ENCODE measurements at regions not wholly inside any gene's neighbourhood (a gene's known extent, or its start where the extent isn't known, plus 50 kb on each side); places are given as distances from the start of the nearest gene placed in this dataset.
"Not testable (repeated sequence)": the region's sequence is repeated elsewhere in the genome, so short reads cannot be mapped to it uniquely, and the experiment has no call there.

GRCh38 chr5:138647794-138648410, 72.7 kb upstream of the HSPA9 start:
- DNase-seq, result no peak

DNA sequence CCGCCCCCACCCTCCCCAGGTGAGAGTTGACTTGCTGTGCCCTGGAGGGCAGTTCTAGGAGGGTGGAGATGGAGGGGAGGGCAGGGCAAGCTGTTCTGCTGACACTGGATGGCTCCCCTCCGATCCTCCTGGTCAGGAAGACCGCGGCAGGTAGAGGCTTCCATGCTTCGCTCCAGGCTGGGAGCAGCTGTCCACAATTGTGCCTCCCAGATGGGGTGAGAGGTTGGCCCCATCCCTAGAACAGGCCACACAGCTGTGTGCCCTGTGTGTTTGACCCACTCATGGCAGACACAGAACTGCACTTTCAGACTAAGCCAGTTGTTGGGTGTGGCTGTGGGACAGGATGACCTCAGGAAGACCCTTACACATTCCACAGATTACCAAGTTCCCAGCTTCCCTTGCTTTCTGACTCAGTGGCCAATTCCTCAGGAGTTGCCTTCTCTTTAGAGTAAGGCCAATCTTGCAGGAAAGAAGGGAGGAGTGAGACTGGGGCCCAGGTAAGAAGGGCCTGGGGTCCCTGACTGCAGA, 72.1 kb upstream of the HSPA9 start:
- no peak for DNase-seq

GRCh38 chr5:138646671-138647070, 71.5 kb upstream of the HSPA9 start:
- DNase-seq, result no peak

GRCh38 chr5:138645778-138646575, 70.8 kb upstream of the HSPA9 start:
- no peak for DNase-seq

DNA sequence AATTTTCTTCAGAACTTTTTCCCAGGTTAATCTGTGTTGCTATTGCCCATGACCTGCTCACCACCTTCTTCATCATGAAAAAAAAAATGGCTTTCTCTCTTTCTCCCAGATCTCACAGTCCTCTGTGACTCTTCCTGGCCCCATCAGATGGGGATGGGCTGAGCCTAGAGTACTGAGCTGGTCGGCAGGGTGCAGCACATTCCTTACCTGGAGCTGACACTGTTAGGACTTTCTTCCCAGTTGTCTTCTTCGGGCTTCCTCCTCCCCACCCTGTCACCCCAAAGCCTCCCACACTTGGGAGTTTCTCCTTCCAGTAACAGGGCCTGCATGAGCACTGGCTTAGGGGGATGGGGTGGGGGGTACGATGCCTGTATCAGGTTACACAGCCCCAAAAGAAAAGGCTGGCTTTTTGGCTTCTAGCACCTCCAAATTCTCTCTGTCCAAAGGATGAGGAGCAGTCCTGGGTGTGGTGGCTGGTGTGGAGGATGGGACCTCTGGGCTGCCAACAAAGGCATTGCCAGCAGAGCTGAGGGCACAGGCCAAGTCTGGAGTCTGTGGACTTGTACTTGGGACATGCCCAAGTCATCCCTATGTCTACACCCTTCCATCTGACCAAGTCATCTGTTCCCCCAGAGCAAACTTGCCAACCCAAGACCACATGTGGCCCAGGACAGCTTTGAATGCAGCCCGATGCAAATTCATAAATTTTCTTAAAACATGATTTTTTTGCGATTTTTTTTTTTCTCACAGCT, 68.0 kb upstream of the HSPA9 start:
- no peak for DNase-seq

DNA sequence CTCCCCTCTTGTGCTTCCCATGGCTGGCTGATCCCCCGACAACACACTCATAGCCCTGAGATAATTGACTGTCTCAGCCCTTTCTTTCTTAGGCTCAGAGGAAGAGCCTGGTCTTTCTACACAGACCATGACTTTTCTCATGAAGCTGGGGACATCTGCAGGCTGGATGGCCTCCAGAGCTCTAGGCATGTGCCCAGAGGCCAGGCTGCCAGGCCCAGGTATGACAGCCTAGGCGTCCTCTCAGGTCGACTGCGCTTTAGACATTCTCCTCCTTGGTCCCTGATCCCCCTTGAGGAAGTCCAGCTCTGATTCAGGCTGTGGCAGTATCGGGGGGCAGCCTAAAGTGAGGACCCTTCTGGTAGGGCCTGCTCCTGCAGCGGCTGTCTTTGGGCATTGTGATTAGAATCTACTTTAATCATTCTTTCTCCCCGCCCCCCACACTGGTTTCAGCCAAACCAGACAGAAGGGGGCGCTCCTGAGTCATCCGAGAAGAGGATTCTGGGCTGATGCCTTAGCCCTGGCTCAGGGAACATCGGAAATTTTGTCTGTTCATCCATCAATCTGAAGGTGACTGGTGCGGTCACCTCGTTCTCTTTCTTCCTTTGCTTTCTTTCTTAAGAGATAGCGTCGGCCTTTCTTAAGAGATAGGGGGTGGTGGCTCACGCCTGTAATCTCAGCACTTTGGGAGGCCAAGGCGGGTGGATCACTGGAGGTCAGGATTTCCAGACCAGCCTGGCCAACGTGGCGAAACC, 66.5 kb upstream of the HSPA9 start:
- DNase-seq, result peak; percentile 75

GRCh38 chr5:138640646-138641254, 65.5 kb upstream of the HSPA9 start:
- DNase-seq, result peak; percentile 34

DNA sequence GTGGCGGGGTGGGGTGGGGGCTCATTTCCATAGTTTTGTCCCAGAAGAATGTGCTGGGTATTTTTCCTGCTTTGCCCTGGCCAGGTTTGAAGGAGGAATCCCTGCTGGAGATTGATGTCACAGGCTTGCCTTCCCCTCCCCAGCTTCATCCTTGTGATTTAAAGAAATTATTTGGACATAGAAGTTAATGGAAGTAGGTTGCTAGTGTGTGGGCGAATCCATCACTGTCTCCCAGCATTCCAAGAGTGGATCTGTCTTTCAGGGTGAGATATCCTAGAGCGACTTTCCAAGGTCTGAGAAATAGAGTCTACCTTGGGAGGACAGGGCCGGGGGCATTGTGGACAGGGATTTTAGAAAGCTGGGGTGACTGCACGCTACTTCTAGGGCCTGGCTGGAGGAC, 64.9 kb upstream of the HSPA9 start:
- DNase-seq, result no peak

- no peak for DNase-seq
These were observed 64.1 kb upstream of the HSPA9 start for GRCh38 chr5:138639326-138639725.

DNA sequence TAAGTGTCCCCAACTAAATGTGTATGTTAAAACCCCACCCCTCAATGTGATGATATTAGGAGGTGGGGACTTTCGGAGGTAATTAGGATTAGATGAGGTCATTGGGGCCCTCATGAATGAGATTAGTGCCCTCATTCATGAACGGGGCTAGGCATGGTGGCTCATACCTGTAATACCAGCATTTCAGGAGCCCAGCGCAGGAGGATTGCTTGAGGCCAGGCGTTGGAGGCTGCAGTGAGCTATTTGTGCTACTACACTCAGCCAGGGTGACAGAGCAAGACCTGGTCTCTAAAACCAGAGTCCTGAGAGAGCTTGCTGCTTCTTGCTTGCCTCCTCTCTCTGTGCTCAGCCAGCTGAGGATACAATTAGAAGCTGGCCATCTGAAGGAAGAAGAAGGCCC, 62.1 kb upstream of the HSPA9 start:
- no peak for DNase-seq

DNA sequence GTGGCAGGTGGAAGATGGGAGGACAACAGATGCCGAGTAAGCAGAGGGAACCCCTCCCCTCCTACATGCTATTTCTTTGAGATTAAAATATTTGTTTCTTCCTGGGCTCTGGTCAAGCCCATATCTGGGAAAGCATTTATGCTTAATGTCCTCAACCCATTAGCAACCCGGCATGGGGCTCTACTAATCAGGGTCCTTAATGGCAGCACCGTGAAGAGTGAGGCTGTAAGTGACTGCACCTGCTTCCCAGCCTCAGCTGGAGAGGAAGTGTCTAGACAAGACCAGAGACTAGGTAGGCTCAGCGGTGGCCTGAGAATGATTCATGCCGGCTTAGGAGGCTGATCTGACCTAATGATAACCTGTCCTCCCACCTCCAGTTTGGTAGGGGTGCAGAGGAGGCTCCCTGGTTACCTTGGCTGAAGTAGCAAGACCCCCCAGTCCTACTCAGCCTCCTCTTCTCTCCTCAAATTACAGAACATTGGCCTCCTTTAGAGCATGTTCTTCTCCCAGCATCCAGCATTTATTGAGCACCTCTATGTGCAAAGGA, 61.3 kb upstream of the HSPA9 start:
- no peak for DNase-seq

DNA sequence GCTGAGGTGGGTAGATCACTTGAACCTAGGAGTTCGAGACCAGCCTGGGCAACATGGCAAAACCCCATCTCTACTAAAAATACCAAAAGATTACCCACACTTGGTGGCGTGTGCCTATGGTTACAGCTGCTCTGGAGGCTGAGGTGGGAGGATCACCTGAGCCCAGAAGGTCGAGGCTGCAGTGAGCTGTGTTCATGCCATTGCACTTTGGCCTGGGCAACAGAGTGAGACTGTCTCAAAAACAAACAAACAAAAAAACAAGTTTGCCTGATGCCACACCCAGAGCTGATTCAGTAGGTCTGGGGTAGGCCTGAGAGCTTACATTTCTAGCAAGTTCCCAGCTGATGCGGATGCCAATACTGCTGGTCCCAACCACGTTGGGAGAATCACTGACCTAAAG, 60.5 kb upstream of the HSPA9 start:
- no peak for DNase-seq

DNA sequence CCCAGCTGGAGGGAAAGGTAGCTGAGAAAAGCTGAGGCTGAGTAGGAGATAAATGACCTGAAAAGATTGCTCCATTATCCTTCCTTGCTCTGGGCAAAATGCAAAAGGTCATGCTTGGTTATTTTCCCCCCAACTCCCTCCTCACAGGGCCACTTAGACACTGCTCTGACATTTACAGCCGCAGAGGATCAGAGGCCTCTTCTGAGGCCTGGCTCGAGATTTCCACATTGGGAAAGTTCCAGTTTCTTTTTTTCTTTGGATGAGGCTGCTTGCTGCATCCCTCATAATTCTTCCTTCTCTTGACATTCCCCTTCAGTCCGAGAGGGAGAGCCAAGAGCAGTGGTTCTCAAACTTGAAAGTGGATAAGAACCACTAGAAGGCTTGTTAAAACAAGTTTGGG, 60.1 kb upstream of the HSPA9 start:
- peak; percentile 73 for DNase-seq

DNA sequence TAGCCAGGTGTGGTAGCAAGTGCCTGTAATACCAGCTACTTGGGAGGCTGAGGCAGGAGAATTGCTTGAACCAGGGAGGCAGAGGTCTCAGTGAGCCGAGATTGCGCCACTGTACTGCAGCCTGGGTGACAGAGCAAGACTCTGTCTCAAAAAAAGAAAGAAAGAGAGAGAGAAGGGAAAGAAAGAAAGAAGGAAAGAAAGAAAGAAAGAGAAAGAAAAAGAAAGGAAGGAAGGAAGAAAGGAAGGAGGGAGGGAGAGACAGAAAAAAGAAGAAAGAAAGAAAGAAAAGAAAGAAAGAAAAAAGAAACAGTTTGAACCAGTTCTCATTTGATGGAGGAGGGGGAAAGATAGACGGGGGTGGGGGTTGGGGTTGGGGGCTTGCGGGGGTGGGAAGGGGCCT, 59.6 kb upstream of the HSPA9 start:
- DNase-seq, result not testable (repeated sequence)

- DNase-seq, result peak; percentile 87
These were observed 57.8 kb upstream of the HSPA9 start for GRCh38 chr5:138632900-138633489.

- DNase-seq, result no peak
These were observed 56.1 kb upstream of the HSPA9 start for GRCh38 chr5:138631096-138631928.

DNA sequence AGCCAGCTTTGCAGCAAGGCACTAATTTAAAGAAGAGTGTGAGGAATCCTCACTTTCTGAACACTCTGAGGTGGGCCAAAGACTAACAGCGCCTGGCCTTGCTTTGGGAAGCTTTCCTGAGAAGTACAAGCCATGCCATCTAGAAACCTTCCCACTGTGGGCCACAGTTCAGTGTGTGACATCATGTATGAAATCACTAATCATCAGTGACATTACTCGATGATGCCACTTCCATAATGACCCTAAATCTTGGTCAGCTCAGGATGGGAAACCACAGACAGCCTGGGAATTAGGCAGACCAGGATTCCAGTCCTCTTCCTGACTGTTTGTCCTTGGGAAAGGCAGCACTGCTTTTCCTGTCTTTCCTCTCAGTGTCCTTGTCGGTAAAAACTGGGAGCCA, 54.2 kb upstream of the HSPA9 start:
- DNase-seq, result no peak

- DNase-seq, result no peak
These were observed 51.2 kb upstream of the HSPA9 start for GRCh38 chr5:138626333-138626944.

DNA sequence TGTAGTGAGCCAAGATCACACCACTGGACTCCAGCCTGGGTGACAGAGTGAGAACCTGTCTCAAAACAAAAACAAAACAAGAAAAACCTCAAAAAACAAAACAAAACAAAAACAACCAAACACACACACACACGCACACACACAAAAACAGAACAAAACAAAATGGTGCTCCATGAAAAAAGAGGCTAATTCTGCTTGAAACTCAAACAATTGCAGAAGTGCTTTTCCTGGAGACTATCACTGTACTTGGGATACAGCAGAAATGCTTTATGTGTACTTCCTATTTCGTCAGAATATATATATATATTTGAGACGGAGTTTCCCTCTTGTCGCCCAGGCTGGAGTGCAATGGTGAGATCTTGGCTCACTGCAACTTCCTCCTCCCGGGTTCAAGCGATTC, 49.9 kb upstream of the HSPA9 start:
- no peak for DNase-seq
